ENCODE measurements at regions not wholly inside any gene's neighbourhood (a gene's known extent, or its start where the extent isn't known, plus 50 kb on each side); places are given as distances from the start of the nearest gene placed in this dataset.

DNA sequence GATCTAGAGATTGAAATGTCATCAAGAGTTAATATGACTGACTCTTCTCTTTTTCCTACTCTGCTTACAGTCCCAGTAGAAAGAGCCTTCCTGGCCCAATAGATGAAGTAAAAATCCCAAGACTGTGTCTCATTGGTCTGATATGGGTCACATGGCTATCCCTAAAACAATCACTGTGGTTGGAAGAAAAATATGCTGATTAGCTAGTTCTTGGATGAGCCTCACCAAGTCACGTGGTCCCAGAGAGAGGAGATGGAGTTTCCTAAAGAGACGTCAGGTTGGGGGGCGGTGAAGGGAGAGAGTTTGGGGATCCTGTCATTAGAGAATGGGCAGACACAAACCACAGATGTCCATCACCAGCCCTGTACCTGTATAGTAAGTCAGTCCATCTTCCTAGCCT lies 466.3 kb downstream of the HAPSTR1 start:
- Mint-ChIP-seq H3K9me3 (peaks cover 5% of the 10 kb centered on the region), H3K36me3 (ENCODE audit: low read depth) (no peaks in the 10 kb centered on the region), H3K27ac (no peak overlapping the region), H3K27me3 (ENCODE audit: low read depth) (no peaks in the 10 kb centered on the region), H3K4me1 (no peaks in the 10 kb centered on the region), H3K4me3 (no peak overlapping the region)
- TF ChIP-seq, protein P1, sequence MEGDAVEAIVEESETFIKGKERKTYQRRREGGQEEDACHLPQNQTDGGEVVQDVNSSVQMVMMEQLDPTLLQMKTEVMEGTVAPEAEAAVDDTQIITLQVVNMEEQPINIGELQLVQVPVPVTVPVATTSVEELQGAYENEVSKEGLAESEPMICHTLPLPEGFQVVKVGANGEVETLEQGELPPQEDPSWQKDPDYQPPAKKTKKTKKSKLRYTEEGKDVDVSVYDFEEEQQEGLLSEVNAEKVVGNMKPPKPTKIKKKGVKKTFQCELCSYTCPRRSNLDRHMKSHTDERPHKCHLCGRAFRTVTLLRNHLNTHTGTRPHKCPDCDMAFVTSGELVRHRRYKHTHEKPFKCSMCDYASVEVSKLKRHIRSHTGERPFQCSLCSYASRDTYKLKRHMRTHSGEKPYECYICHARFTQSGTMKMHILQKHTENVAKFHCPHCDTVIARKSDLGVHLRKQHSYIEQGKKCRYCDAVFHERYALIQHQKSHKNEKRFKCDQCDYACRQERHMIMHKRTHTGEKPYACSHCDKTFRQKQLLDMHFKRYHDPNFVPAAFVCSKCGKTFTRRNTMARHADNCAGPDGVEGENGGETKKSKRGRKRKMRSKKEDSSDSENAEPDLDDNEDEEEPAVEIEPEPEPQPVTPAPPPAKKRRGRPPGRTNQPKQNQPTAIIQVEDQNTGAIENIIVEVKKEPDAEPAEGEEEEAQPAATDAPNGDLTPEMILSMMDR (IDR thresholded peaks at IDR 0.05; ENCODE audit: unreplicated experiment in 3 of 3): no peak

DNA sequence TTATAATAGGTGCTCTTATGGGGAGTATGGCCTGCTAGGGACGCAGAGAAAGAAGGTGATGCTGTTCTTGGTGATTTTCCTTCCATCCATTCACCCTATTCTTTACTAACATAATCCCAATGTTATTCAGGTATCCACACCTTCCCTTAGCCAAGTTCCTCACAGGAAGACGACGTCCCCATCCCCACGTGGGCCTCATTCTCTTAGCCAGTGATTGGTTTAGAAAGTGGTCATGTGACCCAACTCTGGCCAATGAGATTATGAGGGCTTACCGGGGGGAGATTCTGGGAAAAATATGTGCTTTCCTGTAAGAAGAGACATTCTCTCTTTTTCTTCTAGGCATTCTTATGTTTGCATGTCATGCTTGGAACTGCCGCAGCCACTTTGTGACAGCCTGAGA lies 474.7 kb downstream of the HAPSTR1 start:
- H3K36me3 Mint-ChIP-seq (ENCODE audit: low read depth): no peaks in the 10 kb centered on the region
- peaks cover 8% of the 10 kb centered on the region for H3K9me3 Mint-ChIP-seq
- H3K4me3 Mint-ChIP-seq: no peak overlapping the region
- H3K27me3 Mint-ChIP-seq (ENCODE audit: low read depth): no peaks in the 10 kb centered on the region
- H3K4me1 Mint-ChIP-seq: no peaks in the 10 kb centered on the region
- TF ChIP-seq, protein P1 (IDR thresholded peaks at IDR 0.05; ENCODE audit: unreplicated experiment in 3 of 3): no peak
- H3K27ac Mint-ChIP-seq: no peak overlapping the region

DNA sequence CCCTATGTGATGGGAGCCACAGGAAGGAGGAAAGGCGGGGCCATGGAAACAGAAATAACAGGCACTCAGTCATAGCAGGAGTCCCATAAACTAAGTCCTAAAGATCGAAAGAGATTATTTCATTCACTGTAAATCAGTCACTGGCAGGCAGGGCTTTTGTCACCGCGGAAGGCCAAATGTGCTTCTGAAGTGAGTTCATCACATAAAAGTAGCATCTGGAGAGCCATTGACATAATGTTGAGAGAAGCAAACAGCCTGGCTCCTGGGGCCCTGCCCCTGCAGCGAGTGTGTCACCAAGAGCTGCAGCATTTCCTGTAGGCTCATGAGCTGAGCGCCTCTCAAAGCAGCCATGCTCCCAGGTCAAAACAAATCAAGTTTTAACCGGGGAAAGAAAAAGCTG lies 476.2 kb downstream of the HAPSTR1 start:
- Mint-ChIP-seq H3K4me3 (no peak overlapping the region), H3K9me3 (peaks cover 8% of the 10 kb centered on the region), H3K27me3 (ENCODE audit: low read depth) (no peaks in the 10 kb centered on the region), H3K36me3 (ENCODE audit: low read depth) (no peaks in the 10 kb centered on the region), H3K27ac (no peak overlapping the region), H3K4me1 (no peaks in the 10 kb centered on the region)
- TF ChIP-seq, protein P1 (IDR thresholded peaks at IDR 0.05; ENCODE audit: unreplicated experiment in 3 of 3): no peak

DNA sequence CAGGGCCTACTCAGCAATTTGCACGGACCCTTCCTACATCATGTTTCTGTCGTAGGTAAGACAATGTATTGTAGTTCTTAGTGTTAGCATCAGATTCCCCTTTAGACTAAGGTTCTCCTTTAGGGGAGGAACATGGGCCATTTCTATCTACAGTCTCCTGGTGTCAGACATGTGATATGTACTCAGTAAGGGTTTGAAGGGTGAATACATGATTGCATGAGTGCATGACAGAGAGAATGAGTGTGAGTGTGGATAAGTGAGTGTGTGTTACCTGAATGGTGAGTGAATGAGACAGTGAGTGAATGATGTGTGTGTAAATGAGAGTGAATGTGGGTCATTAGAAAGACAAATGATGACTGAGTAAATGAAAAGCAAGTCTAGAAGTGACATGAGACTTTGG lies 476.8 kb downstream of the HAPSTR1 start:
- Mint-ChIP-seq H3K27me3 (ENCODE audit: low read depth) (no peaks in the 10 kb centered on the region), H3K4me3 (no peak overlapping the region), H3K9me3 (peaks cover 8% of the 10 kb centered on the region), H3K4me1 (no peaks in the 10 kb centered on the region), H3K36me3 (ENCODE audit: low read depth) (no peaks in the 10 kb centered on the region), H3K27ac (no peak overlapping the region)
- TF ChIP-seq, protein P1 (IDR thresholded peaks at IDR 0.05; ENCODE audit: unreplicated experiment in 3 of 3): no peak

DNA sequence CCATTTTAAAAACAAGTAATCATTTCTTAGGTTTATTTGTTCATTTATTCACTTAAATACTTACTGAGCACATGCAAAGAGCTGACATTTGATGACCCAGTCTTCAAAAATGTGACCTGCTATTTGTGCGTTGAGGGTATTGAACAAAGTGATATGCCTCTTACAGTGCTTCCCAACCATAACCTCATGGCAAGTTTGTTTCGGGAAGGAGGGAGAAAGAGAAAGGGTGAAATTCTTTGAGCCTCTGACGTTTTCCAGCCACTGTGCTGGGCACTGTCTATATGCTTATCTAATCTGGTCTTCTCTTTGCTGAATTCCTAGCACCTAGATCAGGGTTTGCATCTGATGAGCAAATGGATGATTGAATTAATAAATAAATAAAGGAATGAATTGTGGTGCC lies 479.1 kb downstream of the HAPSTR1 start:
- Mint-ChIP-seq H3K36me3 (ENCODE audit: low read depth) (no peaks in the 10 kb centered on the region), H3K4me3 (no peak overlapping the region)
- TF ChIP-seq, protein P1 (IDR thresholded peaks at IDR 0.05; ENCODE audit: unreplicated experiment in 3 of 3): no peak

DNA sequence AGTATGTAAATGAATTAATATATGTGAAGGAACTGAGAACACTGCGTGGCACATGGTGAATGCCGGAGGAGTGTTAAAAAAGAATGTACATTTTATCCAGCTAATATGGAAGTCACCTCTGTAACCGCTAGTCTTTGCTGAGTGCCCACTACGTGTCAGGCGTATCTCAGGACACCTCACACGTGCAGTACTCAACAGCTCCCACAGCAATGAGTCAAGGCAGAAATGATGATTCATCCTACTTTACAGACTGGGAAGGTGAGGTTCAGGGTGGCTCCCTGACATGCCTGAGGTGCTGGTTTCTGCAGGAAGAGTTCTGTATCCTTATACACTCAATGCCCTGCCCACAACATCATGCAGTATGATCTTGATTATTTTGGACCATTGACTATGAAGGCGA lies 487.0 kb downstream of the HAPSTR1 start:
- Mint-ChIP-seq H3K36me3 (ENCODE audit: low read depth) (no peaks in the 10 kb centered on the region), H3K4me1 (no peaks in the 10 kb centered on the region), H3K9me3 (no peaks in the 10 kb centered on the region), H3K27me3 (ENCODE audit: low read depth) (peaks cover 12% of the 10 kb centered on the region), H3K4me3 (no peak overlapping the region), H3K27ac (no peak overlapping the region)
- TF ChIP-seq, protein P1 (IDR thresholded peaks at IDR 0.05; ENCODE audit: unreplicated experiment in 3 of 3): no peak

More for the DNA sequence above, 479.1 kb downstream of the HAPSTR1 start:
- Mint-ChIP-seq H3K9me3 (peaks cover 8% of the 10 kb centered on the region), H3K27me3 (ENCODE audit: low read depth) (no peaks in the 10 kb centered on the region), H3K27ac (no peak overlapping the region), H3K4me1 (no peaks in the 10 kb centered on the region)
